GM23248 (cell line): ENCODE measurements at regions not wholly inside any gene's neighbourhood (a gene's known extent, or its start where the extent isn't known, plus 50 kb on each side); places are given as distances from the start of the nearest gene placed in this dataset.

Source experiments
- EZH2 ChIP-seq: fragments of 200-600 bp; sonication (generic); IDR thresholded peaks from 2 replicates; pipeline ENCODE4 v1.6.1; 2018; ENCODE audit warnings: antibody characterized with exemption, mild to moderate bottlenecking; ENCODE audit not compliant: insufficient read depth, poor library complexity, severe bottlenecking
- EZH2phosphoT487 ChIP-seq: fragments of 200-600 bp; sonication (generic); IDR thresholded peaks from 2 replicates; pipeline ENCODE4 v1.6.1; 2018; ENCODE audit warnings: antibody characterized with exemption, moderate library complexity, mild to moderate bottlenecking, low read depth; ENCODE audit not compliant: insufficient read depth

DNA sequence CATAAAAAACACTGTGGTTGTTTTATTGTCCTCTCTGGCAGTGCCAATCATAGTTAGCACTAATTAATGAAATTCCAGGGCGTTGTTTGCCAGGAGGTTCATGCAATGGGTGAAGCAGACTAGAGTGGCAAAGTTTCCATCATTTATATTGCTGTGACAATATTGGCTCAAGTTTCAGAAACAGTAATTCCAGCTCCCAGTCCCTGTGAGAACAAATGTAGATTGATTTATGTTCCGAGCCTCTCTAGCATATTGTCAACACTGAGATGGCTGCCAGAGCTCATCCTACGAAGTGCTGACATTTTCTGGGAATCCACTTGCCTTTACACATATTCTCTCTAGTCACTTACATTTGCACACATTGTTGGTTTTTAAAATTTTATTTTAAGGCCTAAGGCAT, 440.0 kb upstream of the IGFBP7 start:
- TF ChIP-seq EZH2 (no peak), EZH2phosphoT487 (no peak)
